Urothelium cell line (cell line): ENCODE measurements at regions not wholly inside any gene's neighbourhood (a gene's known extent, or its start where the extent isn't known, plus 50 kb on each side); places are given as distances from the start of the nearest gene placed in this dataset.
A peak's percentile ranks its signal among the peaks of the same experiment; 100 is the strongest.

Experiments
- DNase-seq: peaks from one replicate; pipeline ENCODE4 v3.0.0; 2011; ENCODE audit warnings: low spot score, mixed read lengths
- FAIRE-seq: peaks from 2 replicates; lab custom pipeline; 2011; peaks lifted over from hg19 to GRCh38; lab: Jason Lieb, UNC

GRCh38 chr9:663541-663940, 178.0 kb upstream of the DMRT1 start:
- no peak for FAIRE-seq
- DNase-seq = no peak

GRCh38 chr9:665296-665695, 176.2 kb upstream of the DMRT1 start:
- no peak for FAIRE-seq
- DNase-seq = no peak

GRCh38 chr9:671997-672396, 169.5 kb upstream of the DMRT1 start:
- FAIRE-seq = no peak
- DNase-seq = no peak

DNA sequence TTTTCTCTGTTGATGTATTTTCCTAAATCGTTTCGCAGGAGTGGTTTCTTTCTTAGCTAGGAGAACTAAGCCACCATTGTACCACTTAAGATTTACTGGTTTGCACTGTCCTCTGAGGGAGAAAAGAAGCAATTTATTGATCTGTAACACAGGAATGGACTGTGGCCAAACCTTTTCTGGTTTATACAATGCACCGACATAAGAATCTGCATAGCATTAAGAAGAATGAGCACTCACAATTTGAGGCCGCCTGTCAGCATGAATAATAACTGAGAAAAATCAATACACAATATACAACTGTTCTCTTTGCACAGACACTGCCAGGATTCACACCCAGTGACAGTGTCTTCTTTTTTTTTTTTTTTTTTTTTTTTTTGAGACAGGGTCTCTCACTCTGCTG, 168.6 kb upstream of the DMRT1 start:
- FAIRE-seq (no peak), DNase-seq (no peak)

GRCh38 chr9:673264-673965, 168.1 kb upstream of the DMRT1 start:
- DNase-seq (no peak), FAIRE-seq (no peak)

DNA sequence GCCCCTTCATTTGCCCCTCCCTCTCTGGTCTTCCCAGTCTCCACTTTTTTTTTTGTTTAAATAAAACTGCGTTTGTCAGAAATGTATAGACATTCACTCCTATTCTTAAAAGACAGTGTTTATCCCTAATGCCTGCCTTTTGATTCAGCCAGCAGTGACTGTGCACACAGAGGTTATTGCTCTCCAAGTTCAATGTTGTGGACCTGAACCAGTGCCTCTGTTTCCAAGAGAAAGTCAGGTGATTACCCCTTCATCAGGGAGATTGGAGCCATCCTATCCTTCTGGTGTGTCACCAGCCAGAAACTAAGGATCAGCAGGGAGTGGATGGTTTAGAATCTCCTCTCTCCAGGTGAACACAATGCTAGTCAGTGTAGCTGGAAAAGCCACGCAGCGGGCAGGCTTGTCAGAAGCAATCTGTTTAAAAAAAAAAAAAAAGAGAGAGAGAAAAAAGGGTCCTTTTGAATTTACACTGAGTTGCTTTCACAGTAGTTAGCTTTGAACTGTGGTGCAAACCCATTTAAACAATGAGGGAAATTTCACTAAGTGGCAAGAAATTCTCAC, 167.5 kb upstream of the DMRT1 start:
- DNase-seq (no peak), FAIRE-seq (no peak)

DNA sequence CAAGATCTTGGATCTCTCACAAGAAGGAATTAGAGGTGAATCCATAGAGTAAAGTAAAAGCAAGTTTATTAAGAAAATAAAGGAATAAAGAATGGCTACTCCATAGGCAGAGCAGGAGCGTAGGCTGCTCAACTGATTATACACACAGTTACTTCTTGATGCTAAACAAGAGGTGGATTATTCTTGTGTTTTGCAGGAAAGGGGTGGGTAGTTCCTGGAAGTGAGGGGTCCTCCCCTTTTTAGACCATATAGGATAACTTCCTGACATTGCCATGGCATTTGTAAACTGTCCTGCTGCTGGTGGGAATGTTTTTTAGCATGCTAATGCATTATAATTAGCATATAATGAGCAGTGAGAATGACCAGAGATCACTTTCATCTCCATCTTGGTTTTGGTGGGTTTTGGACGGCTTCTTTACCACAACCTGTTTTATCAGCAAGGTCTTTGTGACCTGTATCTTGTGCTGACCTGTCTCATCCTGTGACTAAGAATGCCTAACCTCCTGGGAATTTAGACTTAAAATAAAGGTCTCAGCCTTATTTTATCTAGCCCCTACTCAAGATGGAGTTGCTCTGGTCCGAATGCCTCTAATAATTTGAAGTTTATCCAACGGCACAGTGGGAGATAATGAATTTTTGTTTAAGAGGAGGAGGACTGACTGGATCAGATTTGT, 165.7 kb upstream of the DMRT1 start:
- DNase-seq (no peak), FAIRE-seq (no peak)

GRCh38 chr9:676780-677438, 164.6 kb upstream of the DMRT1 start:
- no peak for DNase-seq
- FAIRE-seq = no peak

GRCh38 chr9:677461-678097, 163.9 kb upstream of the DMRT1 start:
- DNase-seq (peak; percentile 12), FAIRE-seq (no peak)

- FAIRE-seq (no peak), DNase-seq (no peak)
These were observed 162.6 kb upstream of the DMRT1 start for GRCh38 chr9:678897-679296.

DNA sequence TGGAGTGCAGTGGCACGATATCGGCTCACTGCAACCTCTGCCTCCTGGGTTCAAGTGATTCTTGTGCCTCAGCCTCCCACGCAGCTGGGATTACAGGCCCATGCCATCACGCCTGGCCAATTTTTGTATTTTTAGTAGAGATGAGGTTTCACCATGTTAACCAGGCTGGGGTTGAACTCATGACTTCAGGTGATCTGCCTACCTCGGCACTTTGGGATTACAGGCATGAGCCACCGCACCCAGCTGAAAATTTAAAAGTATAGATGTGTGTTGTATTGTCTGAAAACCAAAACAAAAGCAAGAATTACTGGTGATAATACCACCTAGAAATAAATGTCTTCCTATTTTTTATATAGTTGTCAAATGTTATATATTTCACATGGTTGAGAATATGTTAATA, 162.0 kb upstream of the DMRT1 start:
- FAIRE-seq = no peak
- DNase-seq = no peak

GRCh38 chr9:680106-680505, 161.4 kb upstream of the DMRT1 start:
- DNase-seq = no peak

DNA sequence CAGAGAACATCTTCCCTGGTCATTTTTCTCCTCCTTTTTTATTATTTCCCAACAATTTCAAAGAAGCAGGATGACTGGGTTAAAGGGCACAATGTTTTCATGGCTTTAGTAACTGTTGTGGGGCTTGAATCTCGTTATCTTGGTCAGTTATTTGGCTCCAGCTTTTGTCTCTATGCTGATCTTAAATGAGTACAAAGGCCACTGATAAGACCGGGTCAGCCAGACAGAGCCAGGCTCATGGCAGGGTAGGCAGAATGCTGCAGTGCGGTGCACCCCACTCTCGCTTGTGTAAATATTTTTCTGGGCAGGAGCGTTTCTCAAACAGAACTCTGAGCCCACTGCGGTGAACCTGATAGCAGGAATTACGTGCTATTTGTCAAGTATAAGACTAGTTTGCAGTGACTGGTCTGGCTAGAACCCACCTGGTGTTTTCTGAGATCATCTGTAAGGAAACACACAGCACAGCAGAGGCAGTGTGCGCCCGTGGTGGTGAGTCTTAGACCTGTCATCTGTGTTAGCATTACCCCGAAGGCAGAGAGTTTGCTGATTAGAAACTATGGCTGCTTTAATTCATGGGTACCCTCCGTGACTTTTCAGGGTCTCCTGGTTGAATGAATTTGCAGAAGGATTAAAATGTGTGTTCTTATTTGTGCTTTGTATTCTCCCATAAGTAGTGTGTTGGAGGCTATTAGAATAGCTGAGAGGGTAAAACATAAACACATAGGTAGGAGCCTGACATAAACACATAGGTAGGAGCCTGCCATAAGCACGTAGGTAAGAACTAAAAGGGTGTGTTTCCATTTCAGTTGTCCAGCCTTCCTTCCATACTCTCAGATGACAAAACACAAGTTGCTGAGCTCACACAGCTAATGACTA, 158.6 kb upstream of the DMRT1 start:
- DNase-seq = no peak
- FAIRE-seq = no peak

More at GRCh38 chr9:680106-680505, 161.4 kb upstream of the DMRT1 start:
- FAIRE-seq = no peak

DNA sequence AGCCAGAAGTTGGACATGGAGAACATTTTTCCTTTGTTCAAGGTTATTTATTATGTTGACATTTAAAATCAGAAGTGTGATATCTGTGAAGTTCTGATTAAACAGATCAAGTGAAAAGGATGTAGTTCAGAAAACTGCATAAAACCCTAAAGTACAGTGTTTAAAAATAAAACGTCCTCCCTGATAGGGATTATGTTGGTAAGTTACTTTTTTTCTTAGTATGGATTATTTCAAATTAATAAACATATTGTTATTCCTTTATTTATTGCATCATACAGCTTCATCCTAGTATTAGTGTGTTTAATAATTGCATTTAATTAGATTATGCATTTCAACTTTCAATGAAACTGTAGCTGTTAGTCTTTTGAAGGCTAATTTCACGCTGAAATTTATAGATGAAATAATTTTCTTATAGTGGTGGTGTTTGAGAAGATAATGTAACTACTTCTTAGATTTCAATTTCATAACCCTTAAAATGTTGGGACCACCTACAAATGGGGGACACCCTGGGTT, 157.9 kb upstream of the DMRT1 start:
- DNase-seq (no peak), FAIRE-seq (no peak)

DNA sequence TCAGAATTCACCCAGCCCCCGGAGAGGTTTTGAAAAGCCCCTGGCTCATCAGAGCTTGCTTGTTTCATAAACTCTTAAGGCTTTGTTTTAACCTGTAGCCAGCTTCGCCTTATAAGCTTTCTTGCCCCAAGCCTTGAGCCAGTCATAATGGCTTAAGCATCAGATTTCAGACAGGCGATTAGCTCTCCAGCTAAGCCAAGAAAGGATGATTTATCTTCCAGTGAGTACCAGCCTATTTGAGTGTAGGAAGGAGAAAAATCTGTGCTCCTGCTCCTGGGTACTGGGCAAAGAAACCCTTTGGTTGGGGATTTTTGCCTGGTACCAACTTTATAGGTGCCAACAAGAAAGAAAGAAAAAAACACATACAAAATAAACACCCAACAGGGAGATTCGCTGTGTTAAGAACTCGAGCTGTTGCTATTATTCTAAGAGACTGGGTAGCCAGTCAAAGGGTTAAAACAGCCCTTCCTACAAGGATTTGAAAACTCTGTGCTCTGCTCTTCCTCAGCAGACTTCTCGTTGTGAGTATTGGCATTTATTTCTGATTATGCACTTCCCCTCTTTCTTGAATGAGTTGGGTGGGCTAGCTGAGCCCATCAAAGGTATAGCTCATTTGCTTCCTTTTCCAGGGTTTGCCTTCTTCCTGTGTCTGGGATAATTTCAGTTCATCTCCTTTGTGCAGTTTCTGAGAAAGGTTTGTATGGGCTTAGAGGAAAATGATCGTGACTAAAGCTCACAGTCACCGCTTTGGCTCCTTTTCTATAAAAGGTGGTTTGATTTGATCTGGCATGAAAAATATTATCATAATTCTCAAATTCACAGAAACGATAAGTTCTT, 157.2 kb upstream of the DMRT1 start:
- FAIRE-seq = no peak
- no peak for DNase-seq

GRCh38 chr9:684941-685340, 156.6 kb upstream of the DMRT1 start:
- FAIRE-seq (no peak), DNase-seq (no peak)

GRCh38 chr9:686321-686813, 155.1 kb upstream of the DMRT1 start:
- FAIRE-seq (no peak), DNase-seq (no peak)

DNA sequence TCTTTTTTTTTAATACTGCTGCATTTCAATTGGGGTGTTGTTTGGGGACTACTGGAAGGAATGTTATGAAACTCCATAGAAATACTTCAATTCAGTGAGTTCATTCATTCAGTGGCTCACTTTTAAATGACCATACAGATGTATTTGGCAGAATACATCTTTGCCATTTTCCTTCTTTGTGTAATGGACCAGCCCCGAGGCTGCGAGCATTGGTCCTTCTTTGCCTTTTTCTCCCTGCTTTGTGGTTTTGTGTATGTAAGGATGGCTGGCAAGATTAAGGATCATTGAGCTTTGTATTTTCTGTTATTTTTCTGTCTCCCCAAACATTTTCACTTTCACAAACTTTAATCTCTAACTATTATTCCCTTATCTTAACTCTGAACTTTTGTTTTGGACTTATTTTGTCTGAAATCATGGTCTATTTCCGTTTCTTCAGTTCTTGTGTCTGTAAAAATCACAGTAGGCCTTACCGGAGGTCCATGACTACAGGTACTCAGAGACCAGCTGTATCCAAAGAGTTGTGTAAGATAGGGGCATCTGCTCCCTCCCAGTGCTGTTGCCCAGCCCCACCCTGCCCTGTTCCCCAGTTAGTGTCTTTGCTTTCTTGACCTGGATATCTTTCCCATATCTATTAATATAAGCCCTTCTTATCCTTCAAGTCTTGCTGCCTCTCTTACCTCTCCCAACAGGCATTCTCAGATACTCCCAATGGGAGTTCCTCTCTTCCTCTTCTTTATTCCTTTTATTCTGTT, 154.3 kb upstream of the DMRT1 start:
- DNase-seq (no peak), FAIRE-seq (no peak)
